ENCODE measurements at regions not wholly inside any gene's neighbourhood (a gene's known extent, or its start where the extent isn't known, plus 50 kb on each side); places are given as distances from the start of the nearest gene placed in this dataset.

DNA sequence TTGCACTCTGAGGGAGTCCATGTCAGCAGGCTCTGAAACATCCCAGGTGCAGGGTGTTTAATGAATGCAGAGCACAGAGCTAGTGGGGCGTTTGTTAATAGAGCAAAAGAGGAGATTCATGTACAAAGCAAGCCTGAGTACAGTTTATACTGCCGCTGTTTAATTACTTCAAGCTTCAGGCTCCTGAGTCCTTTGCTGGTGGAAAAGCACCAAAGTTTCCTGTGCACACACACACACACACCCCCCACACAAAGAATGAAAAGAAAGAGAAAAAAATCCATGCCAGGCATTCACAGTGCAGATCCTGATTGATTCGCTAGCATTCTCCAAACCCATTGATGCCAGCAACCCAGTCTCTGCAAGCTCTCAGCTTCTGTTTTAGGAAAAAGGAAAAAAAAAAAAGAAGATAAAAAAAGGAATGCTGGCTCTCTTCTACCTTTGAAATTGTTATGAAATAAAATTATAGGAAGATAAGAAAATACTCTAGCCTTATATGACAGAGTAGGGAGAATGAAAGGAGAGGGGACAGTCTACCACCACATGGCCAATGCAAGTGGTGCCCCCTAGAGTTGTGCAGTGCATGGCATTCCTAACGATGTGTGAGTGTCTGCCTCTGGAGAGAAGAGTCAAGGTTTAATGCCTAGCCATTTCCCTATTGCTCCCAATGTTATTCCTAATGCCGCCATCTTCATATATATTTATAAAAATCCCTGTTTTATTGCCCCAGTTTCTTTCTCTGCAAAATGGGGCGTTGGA, 216.5 kb downstream of the TMEM114 start:
- no peak for DNase-seq

DNA sequence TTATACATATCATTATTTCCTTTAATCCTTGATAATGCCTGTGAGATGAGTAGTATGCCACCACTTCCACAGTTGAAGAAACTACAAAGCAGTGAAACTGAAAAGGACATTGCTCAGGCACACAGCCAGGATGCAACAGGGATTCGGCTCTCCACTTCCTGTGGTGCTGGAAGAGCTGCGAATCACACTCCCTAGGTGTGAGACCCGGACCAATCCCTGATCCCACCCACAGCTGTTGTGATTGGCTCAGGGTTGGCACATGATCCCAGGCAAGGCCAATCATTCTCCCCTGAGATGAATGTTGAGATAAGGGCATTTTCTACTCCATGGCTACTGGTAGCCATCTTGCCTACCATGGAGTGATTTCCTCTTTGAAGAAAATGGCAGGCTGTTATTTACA, 218.2 kb downstream of the TMEM114 start:
- no peak for DNase-seq

GRCh38 chr16:8370374-8371270, 219.7 kb downstream of the TMEM114 start:
- no peak for DNase-seq

GRCh38 chr16:8358937-8359336, 231.4 kb downstream of the TMEM114 start:
- DNase-seq: no peak

- DNase-seq: no peak
Measured at GRCh38 chr16:8355675-8356074, 234.6 kb downstream of the TMEM114 start.

DNA sequence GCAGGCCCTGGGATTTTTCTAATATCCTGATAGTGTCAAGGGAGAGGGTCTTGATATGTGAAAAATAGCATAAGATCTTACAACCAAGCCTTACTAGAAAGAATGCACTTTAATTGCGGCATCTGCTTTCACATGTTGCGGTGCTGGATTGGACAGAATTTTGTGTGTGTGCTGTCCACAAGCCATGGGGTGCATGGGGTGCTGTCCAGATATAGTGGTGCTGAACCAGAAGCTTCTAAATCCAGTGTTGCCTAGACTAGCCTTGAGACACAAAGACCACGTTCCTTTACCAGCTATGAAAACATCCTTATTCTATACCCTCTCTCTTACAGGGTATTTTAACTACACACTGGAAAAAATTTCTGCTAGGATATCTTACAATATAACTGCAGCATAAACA, 244.0 kb downstream of the TMEM114 start:
- DNase-seq: no peak

- DNase-seq: no peak
Measured at GRCh38 chr16:8342276-8342675, 248.0 kb downstream of the TMEM114 start.

GRCh38 chr16:8330761-8331160, 259.6 kb downstream of the TMEM114 start:
- no peak for DNase-seq

DNA sequence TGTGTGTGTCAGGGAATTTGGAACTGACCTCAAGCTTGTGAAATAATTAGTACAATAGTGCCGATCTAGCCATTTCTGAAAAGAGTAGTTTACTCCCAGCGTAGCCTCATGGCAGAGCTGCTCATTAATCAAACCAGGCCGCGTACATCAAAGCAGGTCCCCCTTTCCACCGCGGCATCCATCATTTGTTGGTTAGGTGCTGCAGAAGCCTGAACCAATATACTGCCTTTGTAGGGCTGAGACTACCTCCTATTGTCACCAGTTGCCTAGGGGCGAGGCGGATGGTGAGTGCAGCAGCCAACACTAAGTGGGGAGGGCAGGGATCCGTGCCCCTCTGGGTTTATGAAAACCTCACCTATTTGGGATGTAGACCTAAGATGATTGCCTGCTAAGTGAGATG, 264.1 kb downstream of the TMEM114 start:
- DNase-seq: no peak

- no peak for DNase-seq
Measured at GRCh38 chr16:8323153-8323552, 267.2 kb downstream of the TMEM114 start.

DNA sequence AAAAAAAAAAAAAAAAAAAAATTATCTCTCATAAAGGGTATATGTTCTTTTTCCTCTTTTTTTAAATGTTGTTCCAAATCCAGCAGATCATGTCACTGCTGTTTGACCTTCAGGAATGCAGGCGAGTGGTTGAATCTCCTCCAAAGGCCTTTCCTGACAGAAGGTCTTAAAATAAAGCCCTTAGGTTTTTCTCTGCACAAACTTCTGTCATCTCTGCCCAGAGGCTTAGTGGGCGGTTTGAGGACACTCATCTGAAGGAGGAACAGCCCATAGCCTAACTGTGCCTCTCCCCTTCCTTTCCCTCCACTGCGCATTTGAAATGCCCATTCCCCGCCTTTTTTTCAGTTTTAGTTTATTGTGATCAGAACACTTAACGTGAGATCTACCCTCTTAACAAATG, 270.2 kb downstream of the TMEM114 start:
- DNase-seq: no peak

DNA sequence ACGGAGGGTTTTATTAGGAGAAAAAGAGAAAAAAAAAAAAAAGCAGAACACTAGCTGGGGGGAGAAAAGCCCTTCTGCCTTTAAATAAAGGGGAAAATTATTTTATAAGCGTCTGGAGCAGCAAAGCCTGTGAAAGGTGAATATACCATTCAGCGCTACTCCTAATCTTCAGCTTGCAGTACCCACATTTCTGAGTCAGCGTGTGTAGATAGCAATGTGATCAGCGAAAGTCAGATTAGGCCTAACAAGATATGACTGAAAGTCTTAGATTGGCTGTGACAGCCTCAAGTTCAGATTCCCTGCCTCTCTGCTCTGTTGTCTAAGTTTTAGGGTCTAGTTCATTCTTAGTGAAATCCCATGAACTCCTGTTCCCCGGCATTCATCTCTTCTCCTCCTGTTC, 279.5 kb downstream of the TMEM114 start:
- no peak for DNase-seq

- no peak for DNase-seq
Measured at GRCh38 chr16:8310323-8310722, 280.0 kb downstream of the TMEM114 start.

- DNase-seq: no peak
Measured at GRCh38 chr16:8305201-8305600, 285.1 kb downstream of the TMEM114 start.

DNA sequence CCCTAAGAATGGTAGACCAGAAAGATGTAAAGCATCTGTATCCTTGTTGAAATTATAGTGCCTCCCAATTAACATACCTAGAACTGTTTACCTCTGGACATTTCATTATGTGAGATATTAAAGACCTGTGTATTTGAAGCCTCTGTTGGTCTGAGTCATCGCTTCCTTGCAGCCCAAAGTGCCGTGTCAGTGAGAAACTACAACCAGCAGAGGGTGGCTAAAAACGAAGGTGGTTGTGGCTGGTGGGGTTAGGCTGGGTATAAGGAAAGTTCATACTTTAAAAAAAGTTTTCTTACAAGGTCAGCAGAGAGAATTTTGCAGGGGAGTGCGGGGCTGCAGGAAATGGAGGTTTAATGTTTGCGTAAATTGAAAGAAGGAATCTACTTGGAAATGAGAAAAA, 290.7 kb downstream of the TMEM114 start:
- no peak for DNase-seq

- no peak for DNase-seq
Measured at GRCh38 chr16:8295513-8296237, 294.6 kb downstream of the TMEM114 start.

- DNase-seq: no peak
Measured at GRCh38 chr16:8293413-8293812, 296.9 kb downstream of the TMEM114 start.

DNA sequence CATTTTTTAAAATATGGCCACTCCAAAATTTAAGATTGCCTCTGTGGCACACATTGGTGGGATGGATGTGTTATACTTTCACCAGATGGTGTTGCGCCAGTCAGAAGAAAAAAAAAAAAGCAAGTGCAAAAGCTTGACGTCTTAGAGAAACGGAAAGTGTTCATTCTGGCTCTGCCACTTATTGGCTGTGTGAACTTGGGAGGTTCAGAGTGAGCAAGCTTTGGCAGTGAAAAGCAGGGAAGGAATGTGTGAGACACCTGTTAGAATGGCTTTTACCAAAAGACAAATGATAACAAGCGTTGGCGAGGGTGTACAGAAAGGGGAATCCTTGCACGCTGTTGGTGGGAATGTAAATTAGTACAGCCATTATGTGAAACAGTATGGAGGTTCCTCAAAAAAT, 298.0 kb downstream of the TMEM114 start:
- no peak for DNase-seq

DNA sequence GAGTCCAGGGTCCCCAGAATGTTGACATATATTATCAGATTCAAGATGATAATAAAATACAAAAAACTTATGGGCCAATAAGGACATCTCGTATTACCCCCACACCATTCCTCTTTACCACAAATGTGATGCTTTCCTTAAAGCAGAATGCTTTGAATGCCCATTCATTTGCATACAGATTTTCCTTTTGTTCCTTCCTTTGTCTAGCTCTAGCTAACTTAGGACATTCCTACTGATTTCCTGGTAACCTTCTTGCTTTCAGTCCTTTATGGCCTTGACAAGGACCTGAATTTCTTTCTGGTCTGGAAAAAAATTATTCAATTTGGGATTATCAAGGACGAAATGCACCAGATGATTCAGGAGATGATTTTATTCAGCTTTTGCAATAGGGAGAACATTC, 304.0 kb downstream of the TMEM114 start:
- DNase-seq: no peak

DNA sequence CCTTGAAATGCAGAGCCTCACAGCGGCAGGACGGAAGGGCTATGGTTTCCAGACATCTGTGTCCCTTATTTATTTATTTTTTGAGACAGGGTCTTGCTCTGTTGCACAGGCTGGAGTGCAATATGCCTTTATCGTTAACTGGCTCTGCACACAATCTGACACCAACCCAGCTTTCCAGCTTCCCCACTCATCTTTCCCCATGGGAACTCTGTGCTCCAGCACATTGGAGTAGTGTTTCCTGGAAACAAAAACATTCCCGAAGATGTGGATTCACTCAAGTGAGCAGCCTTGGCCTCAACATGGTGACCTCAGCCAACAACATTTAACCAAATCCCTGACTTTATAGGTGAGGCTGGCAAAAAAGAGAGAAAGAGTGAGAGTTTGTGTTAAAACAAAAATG, 307.1 kb downstream of the TMEM114 start:
- DNase-seq: no peak

GRCh38 chr16:8278031-8278580, 312.2 kb downstream of the TMEM114 start:
- DNase-seq: no peak

DNA sequence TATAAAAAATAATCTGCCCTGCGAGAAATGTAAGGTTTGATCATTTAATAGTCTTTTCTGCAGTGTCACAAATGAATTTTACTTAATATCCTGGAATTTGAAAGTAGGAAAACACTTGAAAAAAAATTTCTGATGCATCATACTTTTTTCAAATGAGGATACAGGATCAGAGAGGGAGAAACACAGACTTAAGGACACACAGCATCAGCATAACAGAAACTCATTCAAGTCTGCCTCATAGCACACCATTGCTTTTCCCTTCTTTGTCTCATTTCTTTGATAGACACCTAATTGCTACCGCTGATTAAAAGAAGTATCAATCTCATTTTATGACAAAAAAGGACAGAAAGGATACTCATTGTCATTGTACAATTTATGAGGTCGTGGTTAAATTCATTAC, 319.0 kb downstream of the TMEM114 start:
- no peak for DNase-seq

DNA sequence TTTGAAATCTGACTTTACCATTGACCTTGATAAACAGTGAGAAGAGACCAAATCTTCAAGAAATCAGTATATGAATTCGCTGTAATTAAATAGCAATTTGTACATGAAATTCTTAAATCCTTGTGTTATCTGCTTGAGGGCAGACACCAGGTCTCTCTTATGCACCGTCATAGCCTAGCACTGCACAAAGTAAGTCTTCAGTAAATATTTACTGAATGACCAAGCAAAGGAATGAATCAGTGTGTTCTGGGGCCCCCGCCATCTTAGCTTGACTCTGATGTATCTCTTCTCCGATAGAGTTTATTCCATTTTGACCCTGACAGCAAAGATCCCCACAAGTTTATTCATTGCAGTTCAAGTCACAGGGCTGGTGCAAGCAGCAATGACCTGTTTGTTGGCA, 328.0 kb downstream of the TMEM114 start:
- no peak for DNase-seq
